Fibroblast of lung (primary cell): ENCODE measurements at regions not wholly inside any gene's neighbourhood (a gene's known extent, or its start where the extent isn't known, plus 50 kb on each side); places are given as distances from the start of the nearest gene placed in this dataset.

Source experiments
- EZH2 ChIP-seq: IDR thresholded peaks from 2 replicates; pipeline ENCODE4 v1.5.1; 2012; ENCODE audit warnings: low read length, control low read depth, mild to moderate bottlenecking; ENCODE audit errors: missing control alignments
- TF ChIP-seq, protein P1 (sequence below), 2 donors: IDR thresholded peaks in 1 of 2; conservative IDR thresholded peaks in 1 of 2; 1 replicate in 1 of 2; 2 replicates in 1 of 2; pipeline ENCODE4 v1.5.1; 2011 to 2012; ENCODE audit warnings: low read length in 2 of 2, control low read depth in 1 of 2, inconsistent platforms in 1 of 2, low read depth in 1 of 2, mild to moderate bottlenecking in 1 of 2

- TF ChIP-seq, protein P1, sequence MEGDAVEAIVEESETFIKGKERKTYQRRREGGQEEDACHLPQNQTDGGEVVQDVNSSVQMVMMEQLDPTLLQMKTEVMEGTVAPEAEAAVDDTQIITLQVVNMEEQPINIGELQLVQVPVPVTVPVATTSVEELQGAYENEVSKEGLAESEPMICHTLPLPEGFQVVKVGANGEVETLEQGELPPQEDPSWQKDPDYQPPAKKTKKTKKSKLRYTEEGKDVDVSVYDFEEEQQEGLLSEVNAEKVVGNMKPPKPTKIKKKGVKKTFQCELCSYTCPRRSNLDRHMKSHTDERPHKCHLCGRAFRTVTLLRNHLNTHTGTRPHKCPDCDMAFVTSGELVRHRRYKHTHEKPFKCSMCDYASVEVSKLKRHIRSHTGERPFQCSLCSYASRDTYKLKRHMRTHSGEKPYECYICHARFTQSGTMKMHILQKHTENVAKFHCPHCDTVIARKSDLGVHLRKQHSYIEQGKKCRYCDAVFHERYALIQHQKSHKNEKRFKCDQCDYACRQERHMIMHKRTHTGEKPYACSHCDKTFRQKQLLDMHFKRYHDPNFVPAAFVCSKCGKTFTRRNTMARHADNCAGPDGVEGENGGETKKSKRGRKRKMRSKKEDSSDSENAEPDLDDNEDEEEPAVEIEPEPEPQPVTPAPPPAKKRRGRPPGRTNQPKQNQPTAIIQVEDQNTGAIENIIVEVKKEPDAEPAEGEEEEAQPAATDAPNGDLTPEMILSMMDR (conservative IDR thresholded peaks at IDR 0.05 in 1 of 2, IDR thresholded peaks at IDR 0.05 in 1 of 2; ENCODE audit: low read depth in 1 of 2, low read length in 2 of 2) = no peak
- no peak for TF ChIP-seq EZH2
These were observed 276.6 kb upstream of the DIO3 start for GRCh38 chr14:101284711-101285110.
